ENCODE measurements at regions not wholly inside any gene's neighbourhood (a gene's known extent, or its start where the extent isn't known, plus 50 kb on each side); places are given as distances from the start of the nearest gene placed in this dataset.

DNA sequence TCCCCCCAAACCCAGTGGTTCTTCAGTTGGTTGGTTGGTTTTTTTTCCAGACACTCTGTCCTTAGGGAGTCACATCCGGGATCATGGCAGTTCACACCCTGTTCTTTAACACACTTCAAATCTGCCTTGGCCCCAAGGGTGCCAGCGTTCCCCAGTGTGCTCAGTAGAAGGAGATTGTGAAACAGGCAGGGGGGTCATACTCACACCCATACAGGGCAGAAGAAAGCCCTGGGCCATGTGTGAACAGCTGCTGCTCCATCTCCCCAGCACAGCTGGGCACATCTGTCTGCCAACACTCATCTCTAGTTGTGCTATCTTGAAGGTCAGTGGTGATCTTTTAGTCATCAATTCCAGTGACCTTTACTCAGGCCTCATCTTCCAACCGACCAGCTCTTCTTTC lies 64.4 kb upstream of the FUT8 start:
- H4K20me1 ChIP-seq (ENCODE audit: insufficient read depth, low read length, poor library complexity, severe bottlenecking) = no peaks in the 10 kb centered on the region
- H3K4me1 ChIP-seq (ENCODE audit: insufficient read depth, low read length, poor library complexity, severe bottlenecking) = peaks cover under 1% of the 10 kb centered on the region
- TF ChIP-seq, protein P1, sequence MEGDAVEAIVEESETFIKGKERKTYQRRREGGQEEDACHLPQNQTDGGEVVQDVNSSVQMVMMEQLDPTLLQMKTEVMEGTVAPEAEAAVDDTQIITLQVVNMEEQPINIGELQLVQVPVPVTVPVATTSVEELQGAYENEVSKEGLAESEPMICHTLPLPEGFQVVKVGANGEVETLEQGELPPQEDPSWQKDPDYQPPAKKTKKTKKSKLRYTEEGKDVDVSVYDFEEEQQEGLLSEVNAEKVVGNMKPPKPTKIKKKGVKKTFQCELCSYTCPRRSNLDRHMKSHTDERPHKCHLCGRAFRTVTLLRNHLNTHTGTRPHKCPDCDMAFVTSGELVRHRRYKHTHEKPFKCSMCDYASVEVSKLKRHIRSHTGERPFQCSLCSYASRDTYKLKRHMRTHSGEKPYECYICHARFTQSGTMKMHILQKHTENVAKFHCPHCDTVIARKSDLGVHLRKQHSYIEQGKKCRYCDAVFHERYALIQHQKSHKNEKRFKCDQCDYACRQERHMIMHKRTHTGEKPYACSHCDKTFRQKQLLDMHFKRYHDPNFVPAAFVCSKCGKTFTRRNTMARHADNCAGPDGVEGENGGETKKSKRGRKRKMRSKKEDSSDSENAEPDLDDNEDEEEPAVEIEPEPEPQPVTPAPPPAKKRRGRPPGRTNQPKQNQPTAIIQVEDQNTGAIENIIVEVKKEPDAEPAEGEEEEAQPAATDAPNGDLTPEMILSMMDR (conservative IDR thresholded peaks at IDR 0.05; ENCODE audit: low read length) = no peak
- no peak for TF ChIP-seq EZH2phosphoT487 (IDR thresholded peaks at IDR 0.05; ENCODE audit: borderline replicate concordance)
- no peaks in the 10 kb centered on the region for H3K27me3 ChIP-seq (ENCODE audit: insufficient read depth, low read length, poor library complexity, severe bottlenecking)
- H3K9ac ChIP-seq (ENCODE audit: low read depth, low read length, poor library complexity, severe bottlenecking) = no peak overlapping the region
- H3K36me3 ChIP-seq (ENCODE audit: insufficient read depth, low read length) = no peaks in the 10 kb centered on the region
- H3K9me3 ChIP-seq (ENCODE audit: insufficient read depth, low read depth, low read length) = no peaks in the 10 kb centered on the region
- H3F3A ChIP-seq (ENCODE audit: low read depth) = no peaks in the 10 kb centered on the region
- no peaks in the 10 kb centered on the region for H3K79me2 ChIP-seq (ENCODE audit: insufficient read depth, low read length)
- no peaks in the 10 kb centered on the region for H3K9me2 ChIP-seq (replicated peaks; ENCODE audit: low read depth, low read length)
- no peak overlapping the region for H2AFZ ChIP-seq (ENCODE audit: low read length)
- H3K4me3 ChIP-seq (ENCODE audit: low read length, poor library complexity, severe bottlenecking) = no peak overlapping the region
- H3K4me2 ChIP-seq (ENCODE audit: low read depth, low read length, poor library complexity, severe bottlenecking) = no peak overlapping the region

GRCh38 chr14:65349100-65349499 lies 63.4 kb upstream of the FUT8 start:
- H4K20me1 ChIP-seq (ENCODE audit: insufficient read depth, low read length, poor library complexity, severe bottlenecking) = no peaks in the 10 kb centered on the region
- TF ChIP-seq, protein P1 (conservative IDR thresholded peaks at IDR 0.05; ENCODE audit: low read length) = no peak
- TF ChIP-seq EZH2phosphoT487 (IDR thresholded peaks at IDR 0.05; ENCODE audit: borderline replicate concordance) = no peak
- H3F3A ChIP-seq (ENCODE audit: low read depth) = no peaks in the 10 kb centered on the region
- H3K4me2 ChIP-seq (ENCODE audit: low read depth, low read length, poor library complexity, severe bottlenecking) = no peak overlapping the region
- no peak overlapping the region for H3K4me3 ChIP-seq (ENCODE audit: low read length, poor library complexity, severe bottlenecking)
- H3K36me3 ChIP-seq (ENCODE audit: insufficient read depth, low read length) = no peaks in the 10 kb centered on the region
- H3K27me3 ChIP-seq (ENCODE audit: insufficient read depth, low read length, poor library complexity, severe bottlenecking) = no peaks in the 10 kb centered on the region
- no peaks in the 10 kb centered on the region for H3K79me2 ChIP-seq (ENCODE audit: insufficient read depth, low read length)
- H3K9me3 ChIP-seq (ENCODE audit: insufficient read depth, low read depth, low read length) = no peaks in the 10 kb centered on the region
- no peak overlapping the region for H2AFZ ChIP-seq (ENCODE audit: low read length)
- H3K9ac ChIP-seq (ENCODE audit: low read depth, low read length, poor library complexity, severe bottlenecking) = no peak overlapping the region
- no peaks in the 10 kb centered on the region for H3K9me2 ChIP-seq (replicated peaks; ENCODE audit: low read depth, low read length)
- H3K4me1 ChIP-seq (ENCODE audit: insufficient read depth, low read length, poor library complexity, severe bottlenecking) = peaks cover 3% of the 10 kb centered on the region

DNA sequence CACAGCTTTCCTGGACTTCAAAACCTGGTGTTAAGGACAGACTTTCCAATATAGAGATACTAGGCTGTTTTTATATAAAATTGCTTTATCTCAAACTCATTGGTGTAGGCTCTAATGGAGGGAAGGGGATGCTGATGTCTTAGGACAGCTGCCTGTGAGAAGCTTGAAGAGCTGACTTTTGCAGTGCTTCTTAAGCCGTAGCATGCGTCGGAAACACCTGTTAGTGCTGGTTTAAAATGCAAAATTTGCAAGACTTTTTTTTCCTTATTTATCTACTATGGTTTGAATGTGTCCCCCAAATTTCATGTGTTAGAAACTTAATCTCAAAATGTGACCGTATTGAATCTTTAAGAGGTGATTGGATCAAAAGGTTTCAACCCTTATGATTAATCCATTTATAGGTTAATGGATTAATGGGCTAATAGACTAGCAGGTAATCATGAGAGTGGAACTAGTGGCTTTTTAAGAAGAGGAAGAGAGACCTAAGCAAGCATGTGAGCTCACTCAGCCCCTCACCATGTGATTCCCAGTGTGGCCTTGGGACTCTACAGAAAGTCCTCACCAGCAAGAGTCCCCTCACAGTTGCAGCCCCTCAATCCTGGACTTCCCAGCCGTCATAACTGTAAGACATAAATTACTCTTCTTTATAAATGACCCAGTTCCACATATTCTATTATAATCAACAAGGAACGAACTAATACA lies 60.9 kb upstream of the FUT8 start:
- no peak overlapping the region for H3K4me3 ChIP-seq (ENCODE audit: low read length, poor library complexity, severe bottlenecking)
- H3F3A ChIP-seq (ENCODE audit: low read depth) = no peaks in the 10 kb centered on the region
- no peaks in the 10 kb centered on the region for H3K9me2 ChIP-seq (replicated peaks; ENCODE audit: low read depth, low read length)
- no peaks in the 10 kb centered on the region for H3K36me3 ChIP-seq (ENCODE audit: insufficient read depth, low read length)
- H3K79me2 ChIP-seq (ENCODE audit: insufficient read depth, low read length) = no peaks in the 10 kb centered on the region
- no peaks in the 10 kb centered on the region for H3K9me3 ChIP-seq (ENCODE audit: insufficient read depth, low read depth, low read length)
- no peak overlapping the region for H3K4me2 ChIP-seq (ENCODE audit: low read depth, low read length, poor library complexity, severe bottlenecking)
- H3K9ac ChIP-seq (ENCODE audit: low read depth, low read length, poor library complexity, severe bottlenecking) = no peak overlapping the region
- no peaks in the 10 kb centered on the region for H4K20me1 ChIP-seq (ENCODE audit: insufficient read depth, low read length, poor library complexity, severe bottlenecking)
- no peak overlapping the region for H2AFZ ChIP-seq (ENCODE audit: low read length)
- H3K4me1 ChIP-seq (ENCODE audit: insufficient read depth, low read length, poor library complexity, severe bottlenecking) = peaks cover 8% of the 10 kb centered on the region
- H3K27me3 ChIP-seq (ENCODE audit: insufficient read depth, low read length, poor library complexity, severe bottlenecking) = no peaks in the 10 kb centered on the region
- TF ChIP-seq, protein P1 (conservative IDR thresholded peaks at IDR 0.05; ENCODE audit: low read length) = no peak
- no peak for TF ChIP-seq EZH2phosphoT487 (IDR thresholded peaks at IDR 0.05; ENCODE audit: borderline replicate concordance)
